GM11168 (cell line): ENCODE measurements at regions not wholly inside any gene's neighbourhood (a gene's known extent, or its start where the extent isn't known, plus 50 kb on each side); places are given as distances from the start of the nearest gene placed in this dataset.
"Not testable (repeated sequence)": the region's sequence is repeated elsewhere in the genome, so short reads cannot be mapped to it uniquely, and the experiment has no call there.

Experiments used
- in situ Hi-C: fragments of 300-500 bp; cut with MboI; formaldehyde crosslinking; loops from one replicate; pipeline ENCODE4 v1.12.0; 2022; ENCODE audit warnings: low sequenced_read_pairs; ENCODE audit not compliant: unreplicated experiment

DNA sequence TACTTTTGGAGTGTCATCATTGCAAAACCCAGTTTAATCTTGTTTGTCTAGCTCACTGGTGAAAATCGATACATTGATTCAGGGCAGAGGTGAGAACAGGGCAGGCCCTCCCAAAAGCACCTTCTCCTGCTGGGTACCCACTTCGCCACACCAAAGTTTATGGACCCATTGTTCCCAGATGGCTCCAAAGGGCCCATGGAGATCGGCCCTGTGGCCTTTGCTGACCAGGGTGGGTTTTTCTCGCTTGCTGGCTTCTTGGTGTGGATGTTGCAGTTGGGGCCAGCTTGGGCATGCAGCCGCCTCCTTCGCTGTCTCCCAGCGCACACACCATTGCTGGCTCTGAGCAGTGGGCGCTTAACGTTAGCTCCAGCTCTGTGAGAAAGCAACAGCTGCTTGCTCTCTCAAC, 178.1 kb upstream of the PDE10A start:
- in situ Hi-C loops = no loop called here

DNA sequence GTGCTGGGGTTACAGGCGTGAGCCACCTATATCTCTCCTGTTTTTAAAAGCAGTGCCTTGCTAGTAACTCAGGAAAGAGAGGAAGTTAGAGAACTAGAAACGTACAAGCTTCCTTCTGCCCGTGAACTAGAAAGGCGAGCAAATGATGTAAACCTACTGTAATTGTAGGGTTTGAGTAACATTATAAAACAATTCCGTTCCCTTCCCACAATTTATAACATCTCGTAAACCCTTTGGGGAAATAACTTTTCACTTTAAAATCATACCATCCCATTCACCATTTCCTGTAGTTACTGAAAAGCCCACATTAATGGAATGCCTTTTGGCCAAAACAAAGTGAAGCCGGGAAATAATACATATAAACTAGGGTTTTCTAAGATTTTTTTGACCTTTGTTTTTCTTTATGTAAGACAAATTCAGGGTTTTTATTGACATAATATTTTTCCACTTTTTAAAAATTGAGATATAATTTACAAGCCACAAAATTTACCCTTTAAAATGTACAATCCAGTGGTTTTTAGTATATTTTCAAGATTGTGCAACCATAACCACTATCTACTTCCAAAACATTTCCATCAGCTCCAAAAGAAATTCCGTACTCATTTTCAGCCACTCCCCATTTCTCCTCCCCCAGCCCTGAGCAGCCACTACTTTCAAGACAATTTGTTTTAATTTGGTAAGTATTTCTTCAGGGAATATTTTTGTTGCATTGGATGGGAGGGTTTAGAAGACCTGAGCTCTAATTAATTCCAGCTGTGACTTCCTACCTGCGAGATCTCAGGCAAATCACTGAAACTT, 175.1 kb upstream of the PDE10A start:
- in situ Hi-C loops = no loop called here

DNA sequence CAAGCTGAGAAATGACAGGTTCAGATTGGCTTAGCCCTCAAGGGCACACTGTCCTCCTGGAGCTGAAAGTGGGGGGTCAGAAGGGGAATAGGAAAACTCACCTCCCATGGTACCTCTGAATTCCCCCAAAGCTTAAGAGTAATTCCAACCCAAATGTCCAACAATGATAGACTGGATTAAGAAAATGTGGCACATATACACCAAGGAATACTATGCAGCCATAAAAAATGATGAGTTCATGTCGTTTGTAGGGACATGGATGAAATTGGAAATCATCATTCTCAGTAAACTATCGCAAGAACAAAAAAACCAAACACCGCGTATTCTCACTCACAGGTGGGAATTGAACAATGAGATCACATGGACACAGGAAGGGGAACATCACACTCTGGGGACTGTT, 173.6 kb upstream of the PDE10A start:
- in situ Hi-C loops = not testable (repeated sequence)

DNA sequence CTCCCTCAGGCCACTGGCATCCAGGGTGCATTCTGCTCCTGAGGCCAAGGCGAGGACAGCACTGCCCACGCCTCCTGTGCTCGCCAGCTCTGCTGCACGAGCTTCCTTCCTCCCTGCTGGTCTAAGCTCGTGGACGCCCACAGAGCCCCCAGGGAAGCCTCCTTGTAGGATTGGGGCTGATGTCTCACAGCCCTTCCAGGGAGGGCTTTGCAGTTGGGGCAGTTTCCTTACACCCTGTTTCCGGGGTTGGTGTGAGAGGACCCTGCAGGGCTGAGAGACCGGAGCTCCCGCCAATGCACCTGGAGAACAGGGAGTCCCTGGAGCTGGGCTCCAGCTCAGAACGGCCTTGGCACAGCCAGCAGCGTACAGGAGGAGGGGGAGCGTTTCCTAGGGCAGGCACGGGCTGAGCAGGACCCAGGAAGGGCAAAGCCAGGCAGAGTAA, 172.4 kb upstream of the PDE10A start:
- in situ Hi-C loops = no loop called here

DNA sequence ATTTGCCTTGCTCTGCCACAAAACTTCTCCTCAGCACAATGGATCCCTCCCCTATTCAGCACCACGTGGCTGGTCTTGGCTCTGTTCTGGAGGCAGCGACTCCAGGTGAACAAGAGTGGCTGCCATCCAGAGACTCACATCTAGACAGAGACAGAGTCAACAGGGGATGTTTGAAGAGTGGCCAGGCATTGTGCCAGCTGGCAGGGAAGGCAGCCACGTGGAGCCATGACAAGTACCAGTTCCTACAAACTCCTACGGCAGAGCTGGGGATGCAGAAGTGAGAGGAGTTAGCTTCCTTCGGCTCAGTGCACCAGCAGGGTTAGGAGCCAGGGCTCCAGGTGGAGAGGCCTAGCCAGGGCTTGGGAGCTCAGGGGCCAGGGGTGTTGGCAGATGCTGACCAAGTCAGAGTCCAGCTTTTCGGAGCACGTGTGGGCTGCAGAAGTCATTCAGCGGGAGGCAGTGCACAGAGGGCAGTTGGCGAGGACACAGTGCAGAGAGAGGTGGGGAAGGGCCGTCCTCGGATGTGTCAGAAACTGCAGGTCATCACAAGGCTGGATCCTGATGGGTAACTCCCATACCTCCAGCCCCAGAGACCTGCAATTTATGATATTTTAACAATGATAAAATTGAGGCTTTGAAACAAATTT, 171.7 kb upstream of the PDE10A start:
- in situ Hi-C loops = no loop called here

DNA sequence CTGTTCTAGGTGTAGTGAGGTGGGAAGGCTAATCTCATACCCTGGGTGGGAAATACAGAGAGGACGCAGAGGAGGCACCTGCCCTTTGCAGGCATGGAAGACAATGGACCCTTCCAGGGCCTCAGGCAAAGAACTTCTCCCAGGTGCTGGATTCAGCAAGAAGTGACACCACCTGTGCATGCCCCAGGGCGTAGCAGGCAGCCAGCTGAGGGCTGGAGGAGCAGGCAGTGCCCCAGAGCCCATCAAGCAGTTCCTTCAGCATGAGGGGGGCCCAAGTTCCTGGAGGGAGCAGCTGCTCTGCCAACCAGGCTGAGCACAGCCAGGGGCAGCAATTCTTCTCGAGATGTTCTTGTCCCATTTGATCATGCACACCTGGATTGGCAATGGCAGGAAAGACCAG, 170.3 kb upstream of the PDE10A start:
- in situ Hi-C loops = no loop called here

DNA sequence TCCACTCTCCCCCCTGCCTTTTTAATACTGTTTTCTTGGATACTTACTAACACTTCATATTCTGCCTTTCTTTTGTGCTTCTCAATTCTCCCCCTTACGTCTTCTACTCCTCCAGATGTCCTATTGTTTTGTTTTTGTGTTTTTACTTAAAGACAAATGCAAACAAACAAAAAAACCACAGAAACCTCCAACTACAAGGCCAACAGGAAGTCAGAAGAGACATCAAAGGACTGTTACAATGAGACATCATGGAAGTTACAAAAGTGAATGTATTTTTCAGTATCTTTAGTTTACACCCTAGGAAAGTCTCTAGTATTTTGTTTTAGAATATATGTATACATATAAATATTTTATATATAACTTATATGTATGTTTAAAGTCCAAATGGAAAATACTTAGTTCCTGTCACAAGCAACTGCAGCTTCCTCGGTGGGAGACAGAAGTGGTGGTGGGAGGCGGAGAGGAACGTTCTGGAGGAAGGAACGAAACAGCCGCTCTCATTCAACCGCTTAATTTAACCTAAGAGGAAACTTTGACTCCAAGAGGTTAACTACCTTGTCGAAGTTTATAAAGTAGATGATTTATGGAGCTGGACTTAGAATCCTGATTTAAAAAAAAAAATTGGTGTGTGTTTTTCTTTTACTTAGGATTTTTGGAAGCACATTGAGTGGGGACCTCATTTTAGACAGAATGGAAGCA, 168.9 kb upstream of the PDE10A start:
- in situ Hi-C loops = no loop called here

DNA sequence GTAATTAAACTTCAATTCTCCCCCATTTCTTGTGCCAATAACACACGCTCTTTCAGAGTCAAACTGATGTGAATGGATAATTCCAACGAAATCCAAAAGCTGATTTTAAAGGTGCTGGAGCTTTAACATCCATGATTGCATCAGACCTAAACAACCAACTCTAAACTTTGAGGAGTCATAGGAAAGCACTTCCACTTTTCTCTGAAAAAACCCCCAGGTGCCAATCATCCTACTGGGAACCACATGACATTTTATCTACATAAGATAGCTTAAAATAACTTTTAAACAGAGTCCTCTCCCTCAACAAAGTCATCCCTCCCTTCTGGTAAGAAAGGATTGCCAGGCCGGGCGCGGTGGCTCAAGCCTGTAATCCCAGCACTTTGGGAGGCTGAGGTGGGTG, 167.7 kb upstream of the PDE10A start:
- in situ Hi-C loops = no loop called here

DNA sequence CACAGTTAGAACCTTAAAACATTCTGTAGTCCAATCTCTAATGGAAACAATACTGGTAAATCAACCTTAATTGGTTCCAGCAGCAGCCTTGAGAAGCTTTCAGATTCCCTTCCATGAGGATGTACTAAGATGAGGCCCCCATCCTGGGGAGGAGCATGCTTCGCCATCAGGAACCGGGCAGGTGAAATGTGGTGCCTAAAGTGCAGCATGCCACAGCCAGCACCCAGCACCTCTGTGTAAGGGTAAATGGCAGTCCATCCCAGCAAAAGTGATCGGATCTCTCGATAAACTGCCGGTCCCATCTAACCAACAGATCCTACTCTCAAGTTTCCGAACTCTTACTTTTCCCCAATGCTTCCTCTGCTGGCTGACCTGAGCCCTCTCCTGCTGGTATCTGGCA, 166.3 kb upstream of the PDE10A start:
- in situ Hi-C loops = no loop called here

DNA sequence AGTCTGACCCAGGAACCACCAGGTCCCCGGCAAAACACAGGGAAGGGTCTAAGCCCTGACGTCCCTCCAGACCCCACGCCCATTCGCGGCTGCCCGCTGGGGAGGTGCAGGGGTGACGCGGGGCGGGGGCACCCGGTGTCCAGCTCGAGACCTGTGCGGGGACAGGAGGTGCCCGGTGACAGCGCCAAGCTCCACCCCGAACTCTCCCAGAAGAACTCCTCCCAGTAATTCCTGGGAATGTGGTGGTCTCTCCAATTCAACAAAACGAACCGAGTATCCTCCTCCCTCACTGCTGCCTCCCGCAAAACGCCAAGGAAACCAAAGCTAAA, 164.1 kb upstream of the PDE10A start:
- in situ Hi-C loops = no loop called here

DNA sequence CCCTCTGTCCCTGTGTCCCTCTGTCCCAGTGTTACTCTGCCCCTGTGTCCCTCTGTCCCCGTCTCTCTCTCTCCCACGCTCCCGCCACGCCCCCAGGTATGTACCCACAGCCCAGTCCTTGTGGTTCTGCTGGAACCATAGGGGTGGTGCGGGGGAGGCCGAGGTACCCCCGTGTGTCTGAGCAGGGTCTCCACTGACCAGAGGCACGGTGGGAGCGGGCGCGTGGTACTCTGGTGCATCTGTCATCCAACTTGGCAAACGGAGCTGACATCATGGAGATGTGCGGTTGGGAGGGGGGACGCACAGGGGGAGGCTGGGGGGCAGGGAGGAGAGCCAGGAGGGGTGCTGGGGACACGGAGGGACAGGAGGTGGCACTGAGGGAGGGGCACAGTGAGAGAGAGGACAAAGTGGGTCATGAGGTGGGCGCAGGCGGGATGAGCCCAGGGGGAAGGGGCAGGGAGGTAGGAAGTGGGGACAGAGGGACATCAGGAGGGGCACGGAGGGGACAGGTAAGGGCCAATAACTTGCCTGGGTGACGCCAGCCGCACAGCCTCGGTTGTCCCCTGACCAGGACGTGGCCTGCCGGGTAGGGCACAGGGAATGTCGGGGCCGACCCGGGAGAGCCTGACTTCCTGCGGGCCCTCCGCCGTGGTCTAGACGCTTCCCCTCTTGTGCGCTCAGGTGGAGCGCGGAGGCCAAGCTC, 163.6 kb upstream of the PDE10A start:
- in situ Hi-C loops = no loop called here

DNA sequence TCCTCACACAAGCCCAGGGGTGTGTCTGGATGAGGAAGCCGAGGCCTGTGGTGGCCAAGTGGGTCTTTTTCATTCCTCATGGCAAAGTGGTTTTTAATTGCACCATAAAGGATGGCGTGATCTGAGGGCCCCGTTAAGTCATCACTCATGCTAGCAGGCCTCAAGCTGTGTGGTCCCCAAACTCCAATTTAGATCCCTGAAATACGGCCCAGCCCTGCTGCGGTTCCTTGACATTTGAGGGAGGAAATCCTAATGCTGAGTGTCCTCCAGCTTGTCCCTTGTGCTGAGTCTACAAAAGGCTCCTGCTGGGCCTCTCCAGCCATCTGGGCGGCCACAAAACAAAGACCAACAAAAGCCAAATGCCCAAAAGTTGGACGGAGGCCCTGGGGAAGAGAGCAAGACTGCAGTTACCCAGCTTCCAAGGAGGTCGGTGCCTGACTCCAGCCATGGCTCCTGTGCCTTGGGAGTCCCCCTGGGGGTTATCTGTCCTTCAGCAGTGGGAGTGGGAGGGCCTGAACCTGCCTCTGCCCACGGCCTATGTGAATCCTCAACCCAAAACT, 162.3 kb upstream of the PDE10A start:
- in situ Hi-C loops = no loop called here

DNA sequence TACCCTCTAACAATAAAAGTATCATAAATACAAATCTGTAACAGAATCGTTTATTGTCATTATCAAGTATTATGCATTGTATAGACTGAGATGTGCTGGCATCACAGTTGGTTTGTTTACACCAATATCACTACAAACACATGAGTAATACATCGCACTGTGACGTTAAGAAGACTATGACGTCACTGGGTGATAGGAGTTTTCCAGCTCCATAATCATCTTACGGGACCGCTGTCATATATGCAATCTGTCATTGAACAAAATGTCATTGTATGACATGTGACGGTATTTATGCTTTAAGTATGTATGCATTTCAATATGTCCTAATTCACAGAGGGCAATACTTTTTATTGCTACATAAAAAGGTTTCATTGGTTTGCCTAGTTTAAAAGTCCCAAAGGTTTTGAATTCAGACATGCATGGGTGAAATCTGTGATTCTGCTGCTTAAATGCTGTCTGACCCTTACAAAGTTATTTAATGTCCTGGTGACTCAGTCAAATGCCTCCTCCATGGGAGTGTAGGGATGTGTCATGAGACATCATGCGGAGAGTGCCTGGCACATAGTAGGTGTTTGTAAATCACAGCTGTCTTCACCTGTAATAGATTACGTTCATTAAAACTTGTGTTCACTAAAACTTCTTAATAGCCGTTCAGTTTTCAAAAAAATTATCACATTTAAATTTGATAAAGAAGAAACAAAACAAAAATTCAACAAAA, 160.7 kb upstream of the PDE10A start:
- in situ Hi-C loops = no loop called here

DNA sequence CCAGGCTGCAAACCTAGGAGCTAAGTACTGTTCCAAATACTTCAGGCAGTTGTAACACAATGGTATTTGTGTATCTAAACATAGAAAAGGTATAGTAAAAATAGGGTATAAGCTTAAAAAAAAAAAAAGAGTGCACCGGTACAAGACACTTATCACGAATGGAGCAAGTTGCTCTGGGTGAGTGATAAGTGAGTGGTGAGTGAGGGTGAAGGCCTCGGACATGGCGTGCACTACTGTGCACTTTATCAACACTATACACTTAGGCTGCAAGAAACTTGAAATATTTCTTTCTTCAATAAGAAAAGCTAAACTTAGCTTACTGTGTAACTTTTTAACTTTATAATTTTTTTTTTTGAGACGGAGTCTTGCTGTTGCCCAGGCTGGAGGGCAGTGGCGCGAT, 159.5 kb upstream of the PDE10A start:
- in situ Hi-C loops = no loop called here

DNA sequence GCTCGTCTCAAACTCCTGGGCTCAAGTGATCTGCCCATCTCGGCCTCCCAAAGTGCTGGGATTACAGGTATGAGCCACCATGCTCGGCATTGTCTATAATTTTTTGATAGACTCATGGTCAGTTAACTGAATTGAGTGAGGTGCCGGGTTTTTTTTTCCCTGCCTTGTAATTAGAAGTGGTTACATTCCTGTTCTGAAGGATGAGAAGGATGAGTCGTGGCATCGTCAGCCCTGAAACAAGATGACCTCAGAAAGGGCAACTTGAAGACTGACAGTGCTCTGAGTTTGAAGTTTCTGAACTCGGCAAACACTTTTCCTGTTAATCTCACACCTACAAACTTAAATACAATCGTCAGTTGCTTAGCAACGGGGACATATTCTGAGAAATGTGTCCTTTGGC, 158.7 kb upstream of the PDE10A start:
- in situ Hi-C loops = no loop called here

DNA sequence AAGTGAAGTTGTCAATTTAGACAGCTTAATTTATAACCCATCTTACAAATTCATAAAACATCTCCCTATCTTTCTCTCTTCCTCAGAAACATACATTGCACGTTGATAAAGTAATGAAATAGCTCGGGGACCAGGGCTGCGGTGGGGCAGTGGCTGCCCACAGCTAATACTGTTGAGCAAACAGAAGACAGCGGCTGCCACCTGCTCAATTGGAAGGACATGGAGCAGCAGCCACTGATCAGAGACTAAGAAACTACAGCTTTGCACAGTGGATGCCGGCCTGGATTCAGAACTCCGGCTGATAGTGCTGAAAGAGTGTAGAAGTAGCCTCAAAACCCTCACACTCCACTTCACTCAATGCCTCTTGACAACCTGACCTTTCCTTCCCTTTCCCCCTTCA, 157.9 kb upstream of the PDE10A start:
- in situ Hi-C loops = no loop called here

DNA sequence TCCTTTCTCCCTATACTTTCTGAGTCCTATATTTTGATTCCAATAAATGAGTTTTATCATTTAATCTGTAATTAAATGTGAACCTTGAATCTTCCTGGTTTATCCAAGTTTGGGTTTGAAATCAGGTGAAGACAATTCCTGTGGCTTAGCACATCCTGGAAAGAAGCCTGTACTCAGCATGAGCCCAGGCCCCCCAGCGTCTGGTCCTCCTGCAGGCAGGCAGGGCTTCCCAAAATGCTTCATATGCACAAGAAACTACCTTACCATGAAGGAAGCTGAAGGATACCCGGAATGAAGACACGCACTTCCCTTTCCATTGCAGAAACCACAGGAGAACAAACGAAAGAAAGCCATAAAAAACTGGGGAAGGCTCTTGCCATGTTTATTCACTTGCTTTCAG, 157.4 kb upstream of the PDE10A start:
- in situ Hi-C loops = no loop called here

DNA sequence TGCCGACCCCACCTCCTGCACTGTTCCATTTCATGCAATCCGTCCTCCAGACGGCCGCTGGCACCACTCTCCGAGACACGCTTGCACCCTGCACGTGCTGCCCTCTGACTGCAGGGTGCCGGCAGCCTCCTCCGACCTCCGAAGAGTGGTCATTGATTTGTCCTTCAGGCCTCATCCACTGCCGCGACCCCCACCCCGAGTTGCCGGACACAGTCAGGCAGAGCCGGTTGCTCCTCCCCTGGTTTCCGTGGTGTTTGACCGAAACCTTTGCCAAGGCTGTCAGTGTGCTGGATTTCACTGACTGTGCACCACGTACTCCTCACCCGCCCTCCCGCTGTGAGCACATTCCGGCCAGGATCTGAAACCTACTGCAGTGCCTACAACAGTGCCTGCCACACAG, 156.4 kb upstream of the PDE10A start:
- in situ Hi-C loops = no loop called here

DNA sequence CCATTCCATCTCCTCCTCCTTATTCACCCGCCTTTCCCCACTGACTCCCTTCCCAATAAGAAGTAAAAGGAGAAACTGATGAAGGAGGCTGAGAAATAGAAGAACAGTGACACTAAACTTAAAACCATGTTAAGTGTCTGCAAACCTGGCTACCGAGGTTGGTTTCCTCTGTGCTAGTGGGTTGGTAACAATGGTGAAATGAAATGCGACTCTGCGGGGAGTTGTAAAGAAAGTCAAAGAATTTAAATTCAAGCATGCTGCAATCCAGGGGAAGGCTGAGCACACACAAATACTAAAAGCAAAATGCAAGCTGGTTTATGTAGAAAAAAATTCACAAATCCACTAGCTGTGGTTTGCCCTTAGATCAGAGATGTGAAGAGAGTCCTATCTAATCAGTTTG, 155.2 kb upstream of the PDE10A start:
- in situ Hi-C loops = no loop called here

DNA sequence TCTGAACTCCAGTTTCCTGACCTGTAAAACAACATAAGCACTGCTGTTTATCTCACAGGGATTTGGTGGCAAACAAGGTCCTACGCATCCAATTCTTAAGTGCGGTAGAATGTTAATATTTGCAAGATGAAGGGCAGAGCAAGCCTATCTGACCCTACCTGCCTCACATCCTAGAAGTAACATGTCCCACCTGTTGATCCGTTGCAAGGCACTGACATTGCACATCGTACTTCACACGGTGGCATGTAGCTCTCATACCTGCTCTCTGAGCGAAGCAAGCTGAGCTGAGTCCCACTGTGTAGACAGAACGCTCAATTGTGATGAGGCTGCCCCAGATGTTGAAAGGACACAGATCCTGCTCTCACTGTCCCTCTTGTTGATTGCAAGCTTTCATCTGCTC, 154.7 kb upstream of the PDE10A start:
- in situ Hi-C loops = no loop called here
